Stimulated activated CD4-positive, alpha-beta T cell treated with anti-CD3 and anti-CD28 coated beads, TNF-alpha, amount 100 ng/mL, for 4 hours (primary cell): ENCODE measurements at regions not wholly inside any gene's neighbourhood (a gene's known extent, or its start where the extent isn't known, plus 50 kb on each side); places are given as distances from the start of the nearest gene placed in this dataset.

Experiments
- DNase-seq, 3 experiments: peaks; one replicate each; pipeline ENCODE4 v3.0.0-alpha.2; 2020; ENCODE audit warnings: low read depth in 3 of 3

- no peak for DNase-seq
Observed at GRCh38 chr16:13863075-13863765, 56.7 kb upstream of the ERCC4 start.

- DNase-seq: no peak
Observed at GRCh38 chr16:13864689-13865088, 55.3 kb upstream of the ERCC4 start.

- peak; percentile 1 to 4 (median 1) for DNase-seq
Observed at GRCh38 chr16:13866073-13866472, 53.9 kb upstream of the ERCC4 start.
